HFF-Myc (cell line): ENCODE measurements at regions not wholly inside any gene's neighbourhood (a gene's known extent, or its start where the extent isn't known, plus 50 kb on each side); places are given as distances from the start of the nearest gene placed in this dataset.
"Not testable (repeated sequence)": the region's sequence is repeated elsewhere in the genome, so short reads cannot be mapped to it uniquely, and the experiment has no call there.

ENCODE experiments used
- DNase-seq: peaks from one replicate; pipeline ENCODE4 v3.0.0-alpha.2; 2011; ENCODE audit warnings: low read depth; ENCODE audit errors: extremely low read depth
- H3K4me3 ChIP-seq: replicated peaks from 2 replicates; pipeline ENCODE4 v1.5.1; 2011; ENCODE audit warnings: low read depth, mild to moderate bottlenecking, control low read depth, low read length
- TF ChIP-seq, protein P1 (sequence below): IDR thresholded peaks from 2 replicates; pipeline ENCODE4 v1.5.1; 2012; ENCODE audit warnings: mild to moderate bottlenecking, low read depth, low read length, control low read depth; ENCODE audit errors: missing control alignments

DNA sequence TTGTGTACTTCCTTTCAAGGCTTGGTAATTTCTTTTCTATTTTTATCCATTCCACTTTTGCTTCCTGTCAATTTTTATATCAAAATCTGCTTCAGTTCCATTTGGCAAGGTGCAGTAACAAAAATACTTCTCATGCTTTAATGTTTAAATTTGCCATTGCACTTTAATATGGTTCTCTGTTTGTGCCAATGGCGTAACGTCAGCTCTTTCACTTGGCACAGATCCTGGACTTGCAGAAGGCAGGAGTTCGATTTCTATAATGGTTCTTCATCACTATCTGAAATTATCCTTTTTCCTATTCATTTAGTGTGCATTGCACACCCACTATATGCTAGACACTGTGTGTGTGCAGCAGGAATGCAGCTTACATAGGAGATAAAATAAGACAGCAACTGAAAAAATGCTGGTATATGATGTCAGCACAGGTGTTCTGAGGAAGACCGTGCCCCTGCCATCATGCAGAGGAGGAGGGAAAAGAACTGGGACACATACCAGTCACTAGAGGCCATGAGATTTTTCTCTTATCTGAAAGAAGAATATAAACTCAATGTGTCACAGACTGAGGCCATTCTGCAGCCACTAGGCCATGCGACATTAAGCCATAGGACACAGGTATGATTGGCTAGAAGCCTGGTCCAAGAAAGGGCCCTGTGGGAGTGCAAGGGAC, 298.2 kb downstream of the RPAP3 start:
- H3K4me3 ChIP-seq: no peak overlapping the region
- no peak for DNase-seq
- TF ChIP-seq, protein P1, sequence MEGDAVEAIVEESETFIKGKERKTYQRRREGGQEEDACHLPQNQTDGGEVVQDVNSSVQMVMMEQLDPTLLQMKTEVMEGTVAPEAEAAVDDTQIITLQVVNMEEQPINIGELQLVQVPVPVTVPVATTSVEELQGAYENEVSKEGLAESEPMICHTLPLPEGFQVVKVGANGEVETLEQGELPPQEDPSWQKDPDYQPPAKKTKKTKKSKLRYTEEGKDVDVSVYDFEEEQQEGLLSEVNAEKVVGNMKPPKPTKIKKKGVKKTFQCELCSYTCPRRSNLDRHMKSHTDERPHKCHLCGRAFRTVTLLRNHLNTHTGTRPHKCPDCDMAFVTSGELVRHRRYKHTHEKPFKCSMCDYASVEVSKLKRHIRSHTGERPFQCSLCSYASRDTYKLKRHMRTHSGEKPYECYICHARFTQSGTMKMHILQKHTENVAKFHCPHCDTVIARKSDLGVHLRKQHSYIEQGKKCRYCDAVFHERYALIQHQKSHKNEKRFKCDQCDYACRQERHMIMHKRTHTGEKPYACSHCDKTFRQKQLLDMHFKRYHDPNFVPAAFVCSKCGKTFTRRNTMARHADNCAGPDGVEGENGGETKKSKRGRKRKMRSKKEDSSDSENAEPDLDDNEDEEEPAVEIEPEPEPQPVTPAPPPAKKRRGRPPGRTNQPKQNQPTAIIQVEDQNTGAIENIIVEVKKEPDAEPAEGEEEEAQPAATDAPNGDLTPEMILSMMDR: no peak

DNA sequence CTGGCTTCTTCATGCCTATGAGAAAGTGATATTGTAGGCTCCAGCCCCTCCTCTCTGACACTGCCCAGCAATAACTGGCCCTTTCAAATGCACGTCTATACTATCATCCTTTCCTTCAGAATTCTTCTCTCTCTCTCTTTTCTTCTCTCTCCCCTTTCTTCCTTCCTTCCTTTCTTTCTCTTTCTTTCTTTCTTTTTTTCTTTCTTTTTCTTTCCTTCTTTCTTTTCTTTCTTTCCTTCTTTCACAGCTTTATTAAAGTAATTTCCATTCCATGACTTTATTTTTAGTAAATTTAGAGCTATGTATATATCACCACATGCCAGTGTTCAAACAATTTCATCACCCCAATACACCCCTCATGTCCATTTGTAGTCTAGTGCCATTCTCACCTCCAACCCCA, 302.1 kb downstream of the RPAP3 start:
- no peak overlapping the region for H3K4me3 ChIP-seq
- TF ChIP-seq, protein P1: no peak
- DNase-seq: no peak

DNA sequence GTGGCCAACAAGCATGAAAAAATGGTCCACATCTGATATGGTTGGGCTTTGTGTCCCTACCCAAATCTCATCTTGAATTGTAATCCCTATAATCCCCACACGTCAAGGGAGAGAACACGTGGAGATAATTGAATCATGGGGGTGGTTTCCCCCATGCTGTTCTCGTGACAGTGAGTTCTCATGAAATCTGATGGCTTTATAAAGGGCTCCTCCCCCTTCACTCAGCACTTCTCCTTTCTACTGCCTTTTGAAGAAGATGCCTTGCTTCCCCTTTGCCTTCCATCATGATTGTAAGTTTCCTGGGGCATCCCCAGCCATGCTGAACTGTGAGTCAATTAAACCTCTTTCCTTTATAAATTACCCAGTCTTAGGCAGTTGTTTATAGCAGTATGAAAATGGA, 304.6 kb downstream of the RPAP3 start:
- not testable (repeated sequence) for H3K4me3 ChIP-seq, DNase-seq

DNA sequence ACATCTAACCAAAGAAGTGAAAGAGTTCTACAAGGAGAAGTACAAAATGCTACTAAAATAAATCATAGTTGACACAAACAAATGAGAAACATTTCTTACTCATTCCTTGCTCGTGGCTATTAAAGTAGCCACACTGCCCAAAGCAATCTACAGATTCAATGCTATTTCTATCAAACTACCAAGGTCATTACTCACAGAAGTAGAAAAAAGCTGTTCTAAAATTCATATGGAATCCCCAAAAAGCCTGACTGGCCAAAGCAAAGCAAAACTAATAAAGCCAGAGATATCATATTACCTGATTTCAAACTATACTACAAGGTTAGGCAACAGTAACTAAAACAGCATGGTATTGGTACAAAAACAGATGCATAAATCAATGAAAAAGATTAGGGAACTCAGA, 305.6 kb downstream of the RPAP3 start:
- TF ChIP-seq, protein P1: no peak
- no peak for DNase-seq
- H3K4me3 ChIP-seq: no peak overlapping the region

DNA sequence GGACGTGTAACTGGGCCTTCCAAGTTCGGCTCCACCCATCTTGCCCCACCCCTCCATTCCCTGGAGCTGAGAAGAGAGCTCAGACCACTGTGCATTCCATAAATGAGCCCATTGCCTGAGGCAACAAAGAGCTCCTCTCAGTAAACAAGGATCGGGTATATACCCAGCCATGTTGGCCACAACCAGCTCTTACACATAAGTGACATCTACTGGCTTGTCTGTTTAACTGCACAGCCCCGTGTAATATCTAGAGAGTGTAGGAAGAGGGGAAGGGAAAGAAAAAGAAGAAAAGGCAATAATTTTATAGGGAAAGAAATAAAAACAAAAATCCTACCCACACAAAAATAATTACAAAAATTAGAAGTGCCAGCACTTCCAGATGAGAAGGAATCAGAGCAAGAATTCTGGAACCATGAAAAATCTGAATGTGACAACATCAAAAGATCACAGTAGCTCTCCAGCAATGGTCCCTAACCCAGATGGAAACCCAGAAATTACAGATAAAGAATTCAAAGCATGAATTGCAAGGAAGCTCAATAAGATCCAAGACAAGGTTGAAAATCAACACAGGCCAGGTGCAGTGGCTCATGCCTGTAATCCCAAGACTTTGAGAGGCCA, 308.1 kb downstream of the RPAP3 start:
- no peak overlapping the region for H3K4me3 ChIP-seq
- TF ChIP-seq, protein P1: peak; percentile 35
- DNase-seq: no peak

DNA sequence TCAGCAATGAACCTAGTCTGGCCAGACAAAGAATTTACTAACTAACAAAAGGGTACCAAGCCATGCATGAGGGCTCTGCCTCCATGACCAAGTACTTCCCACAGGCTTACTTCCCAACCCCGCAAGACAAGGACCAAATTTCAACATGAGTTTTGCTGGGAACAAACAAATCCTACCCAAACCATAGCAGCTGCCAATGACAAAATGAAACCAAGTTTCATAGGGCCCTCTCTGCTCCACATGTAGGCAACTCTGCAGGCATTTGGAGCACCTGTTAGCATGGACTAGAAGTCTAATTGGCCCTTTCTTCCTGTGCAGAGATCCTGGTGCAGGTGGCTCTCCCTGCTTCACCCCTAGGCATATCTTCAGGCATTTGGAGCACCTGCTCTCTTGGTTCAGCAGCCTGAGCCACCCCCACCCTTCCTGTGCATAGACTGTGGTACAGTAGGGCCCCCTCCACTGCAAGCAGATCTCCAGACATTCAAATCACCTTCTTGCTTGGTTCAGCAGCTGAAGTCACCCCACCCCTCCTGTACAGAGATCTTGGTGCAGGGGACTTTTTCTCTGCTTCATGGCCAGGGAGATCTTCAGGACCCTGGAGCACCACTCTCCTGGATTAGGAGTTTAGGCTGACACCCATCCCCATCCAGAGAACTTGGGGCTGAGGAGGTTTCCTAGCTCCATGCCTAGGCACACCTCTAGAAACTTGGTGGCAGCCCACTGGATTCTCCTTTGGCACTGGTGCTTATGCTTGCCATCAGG, 308.7 kb downstream of the RPAP3 start:
- TF ChIP-seq, protein P1: no peak
- DNase-seq: no peak
- no peak overlapping the region for H3K4me3 ChIP-seq

DNA sequence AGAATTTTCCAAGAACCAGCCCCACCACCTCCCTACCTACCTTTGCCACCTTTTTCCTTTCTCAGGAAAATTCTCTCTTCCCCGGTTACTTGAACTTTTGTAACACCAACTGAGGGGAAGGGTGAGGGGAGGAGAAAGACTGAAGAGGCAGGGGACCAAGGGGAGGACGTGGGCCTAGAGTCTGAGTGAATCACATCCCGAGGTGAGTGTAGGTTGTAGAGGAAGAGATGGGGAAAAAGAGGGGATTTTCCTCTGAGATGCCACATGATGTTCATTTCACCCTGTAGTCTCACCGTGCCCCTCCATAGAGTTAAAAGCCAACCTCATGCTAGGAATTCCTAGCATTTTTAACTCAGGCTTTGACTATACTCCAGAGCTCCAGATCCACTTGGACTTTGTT, 311.8 kb downstream of the RPAP3 start:
- H3K4me3 ChIP-seq: no peak overlapping the region
- DNase-seq: no peak
- TF ChIP-seq, protein P1: no peak
